GM06990 (cell line): ENCODE measurements at regions not wholly inside any gene's neighbourhood (a gene's known extent, or its start where the extent isn't known, plus 50 kb on each side); places are given as distances from the start of the nearest gene placed in this dataset.

ENCODE experiments used
- DNase-seq: peaks from one replicate; pipeline ENCODE4 v3.0.0-alpha.2; 2011; ENCODE audit not compliant: insufficient read length; ENCODE audit errors: extremely low read depth
- H3K27me3 ChIP-seq: replicated peaks from 2 replicates; pipeline ENCODE4 v1.6.0; 2011; ENCODE audit warnings: low read length; ENCODE audit not compliant: control insufficient read depth, insufficient read depth
- H3K36me3 ChIP-seq: 2 replicates; pipeline ENCODE4 v1.5.1; 2011; ENCODE audit warnings: low read length; ENCODE audit not compliant: control insufficient read depth, insufficient read depth
- H3K4me3 ChIP-seq: replicated peaks from 2 replicates; pipeline ENCODE4 v1.5.1; 2011; ENCODE audit warnings: low read depth, mild to moderate bottlenecking, control low read depth, low read length
- CTCF ChIP-seq: IDR thresholded peaks from 2 replicates; pipeline ENCODE4 v1.5.1; 2011; ENCODE audit warnings: low read length, control low read depth, mild to moderate bottlenecking, inconsistent platforms; ENCODE audit not compliant: insufficient read depth, poor library complexity, severe bottlenecking

- TF ChIP-seq CTCF, result no peak
- no peak for DNase-seq
- Histone ChIP-seq H3K36me3 (no peaks in the 10 kb centered on the region), H3K4me3 (no peak overlapping the region), H3K27me3 (no peaks in the 10 kb centered on the region)
These were observed 515.2 kb downstream of the ZNF608 start for GRCh38 chr5:124231230-124231629.

- TF ChIP-seq CTCF, result no peak
- no peak for DNase-seq
- no peaks in the 10 kb centered on the region for H3K27me3 ChIP-seq
- no peak overlapping the region for H3K4me3 ChIP-seq
- H3K36me3 ChIP-seq, result no peaks in the 10 kb centered on the region
These were observed 516.0 kb downstream of the ZNF608 start for GRCh38 chr5:124230456-124230855.

- TF ChIP-seq CTCF, result no peak
- no peak for DNase-seq
- no peaks in the 10 kb centered on the region for H3K27me3 ChIP-seq
- no peak overlapping the region for H3K4me3 ChIP-seq
- no peaks in the 10 kb centered on the region for H3K36me3 ChIP-seq
These were observed 517.1 kb downstream of the ZNF608 start for GRCh38 chr5:124229352-124229751.

GRCh38 chr5:124227914-124228313 lies 518.5 kb downstream of the ZNF608 start:
- no peak for TF ChIP-seq CTCF
- H3K4me3 ChIP-seq, result no peak overlapping the region
- H3K36me3 ChIP-seq, result no peaks in the 10 kb centered on the region
- DNase-seq, result no peak
- H3K27me3 ChIP-seq, result no peaks in the 10 kb centered on the region

GRCh38 chr5:124220418-124220817 lies 526.0 kb downstream of the ZNF608 start:
- H3K4me3 ChIP-seq, result no peak overlapping the region
- no peaks in the 10 kb centered on the region for H3K27me3 ChIP-seq
- no peak for TF ChIP-seq CTCF
- no peak for DNase-seq
- H3K36me3 ChIP-seq, result no peaks in the 10 kb centered on the region

- no peak for TF ChIP-seq CTCF
- no peak for DNase-seq
- no peak overlapping the region for H3K4me3 ChIP-seq
- H3K27me3 ChIP-seq, result no peaks in the 10 kb centered on the region
- no peaks in the 10 kb centered on the region for H3K36me3 ChIP-seq
These were observed 533.5 kb downstream of the ZNF608 start for GRCh38 chr5:124212934-124213333.
